OCI-LY1 (cell line): ENCODE measurements at regions not wholly inside any gene's neighbourhood (a gene's known extent, or its start where the extent isn't known, plus 50 kb on each side); places are given as distances from the start of the nearest gene placed in this dataset.

Source experiments
- H2AFZ ChIP-seq: fragments of 200-600 bp; sonication (generic), shearing (Covaris generic); 2 replicates; pipeline ENCODE4 v1.6.0; 2014; ENCODE audit warnings: antibody characterized with exemption, mild to moderate bottlenecking, low read length
- H3F3A ChIP-seq: fragments of 200-600 bp; sonication (generic), shearing (Covaris generic); 2 replicates; pipeline ENCODE4 v1.6.0; 2014; ENCODE audit warnings: mild to moderate bottlenecking, antibody characterized with exemption, low read length, moderate library complexity; ENCODE audit not compliant: insufficient read depth
- H3K27ac ChIP-seq: fragments of 200-600 bp; sonication (generic); 2 replicates; pipeline ENCODE4 v1.5.1; 2014; ENCODE audit warnings: low read length, mixed run types, mild to moderate bottlenecking, low read depth; ENCODE audit not compliant: poor library complexity, severe bottlenecking
- H3K27me3 ChIP-seq: fragments of 200-600 bp; sonication (generic); 2 replicates; pipeline ENCODE4 v1.6.0; 2014; ENCODE audit warnings: antibody characterized with exemption, mild to moderate bottlenecking, low read length, moderate library complexity; ENCODE audit not compliant: insufficient read depth
- H3K36me3 ChIP-seq: fragments of 200-600 bp; sonication (generic); 2 replicates; pipeline ENCODE4 v1.6.1; 2014; ENCODE audit warnings: mild to moderate bottlenecking, antibody characterized with exemption, low read length, moderate library complexity, mixed read lengths; ENCODE audit not compliant: insufficient read depth
- H3K4me1 ChIP-seq: fragments of 200-600 bp; sonication (generic); 2 replicates; pipeline ENCODE4 v1.5.1; 2014; ENCODE audit warnings: mild to moderate bottlenecking, low read length, moderate library complexity; ENCODE audit not compliant: insufficient read depth, severe bottlenecking
- H3K4me2 ChIP-seq: fragments of 200-600 bp; sonication (generic), shearing (Covaris generic); 2 replicates; pipeline ENCODE4 v1.6.1; 2014; ENCODE audit warnings: low read length
- H3K4me3 ChIP-seq: fragments of 200-600 bp; sonication (generic); 2 replicates; pipeline ENCODE4 v1.5.1; 2014; ENCODE audit warnings: low read length, low read depth, mild to moderate bottlenecking, mixed read lengths; ENCODE audit not compliant: poor library complexity, severe bottlenecking
- H3K79me2 ChIP-seq: fragments of 200-600 bp; shearing (Covaris generic); 2 replicates; pipeline ENCODE4 v1.6.1; 2016; ENCODE audit warnings: mixed run types, low read length, mixed read lengths; ENCODE audit not compliant: insufficient read depth
- H3K9ac ChIP-seq: fragments of 200-600 bp; sonication (generic), shearing (Covaris generic); 2 replicates; pipeline ENCODE4 v1.6.1; 2014; ENCODE audit warnings: mild to moderate bottlenecking, low read length, mixed read lengths
- H3K9me2 ChIP-seq: fragments of 200-600 bp; sonication (generic), shearing (Covaris generic); 2 replicates; pipeline ENCODE4 v1.6.1; 2014; ENCODE audit warnings: low read depth, mild to moderate bottlenecking, low read length, mixed read lengths
- H3K9me3 ChIP-seq: fragments of 200-600 bp; shearing (Covaris generic); 2 replicates; pipeline ENCODE4 v1.6.1; 2014; ENCODE audit warnings: low read length, mixed read lengths
- H4K20me1 ChIP-seq: fragments of 200-600 bp; sonication (generic), shearing (Covaris generic); 2 replicates; pipeline ENCODE4 v1.6.0; 2016; ENCODE audit warnings: mild to moderate bottlenecking, low read length; ENCODE audit not compliant: insufficient read depth
- CTCF ChIP-seq: fragments of 200-600 bp; sonication (generic), shearing (Covaris generic); IDR thresholded peaks from 2 replicates; pipeline ENCODE4 v1.5.1; 2017; ENCODE audit warnings: mild to moderate bottlenecking, antibody characterized with exemption, low read length, moderate library complexity, mixed read lengths
- EZH2 ChIP-seq: fragments of 200-600 bp; sonication (generic), shearing (Covaris generic); IDR thresholded peaks from 2 replicates; pipeline ENCODE4 v1.8.0; 2017; ENCODE audit warnings: borderline replicate concordance, mixed run types, mild to moderate bottlenecking, antibody characterized with exemption, low read length, moderate library complexity, mixed read lengths

- no peak for TF ChIP-seq CTCF
- no peak for TF ChIP-seq EZH2
- Histone ChIP-seq H3K4me3 (no peak overlapping the region), H2AFZ (no peak overlapping the region)
These were observed 114.6 kb upstream of the FOXQ1 start for GRCh38 chr6:1197309-1197708.

GRCh38 chr6:1191141-1191630, 120.7 kb upstream of the FOXQ1 start:
- H3K9me3 ChIP-seq, result no peaks in the 10 kb centered on the region
- H3K9me2 ChIP-seq, result no peaks in the 10 kb centered on the region
- no peak overlapping the region for H3K27ac ChIP-seq
- H3K9ac ChIP-seq, result no peak overlapping the region
- no peaks in the 10 kb centered on the region for H3F3A ChIP-seq
- H3K4me3 ChIP-seq, result no peak overlapping the region
- no peaks in the 10 kb centered on the region for H3K79me2 ChIP-seq
- no peaks in the 10 kb centered on the region for H4K20me1 ChIP-seq
- H2AFZ ChIP-seq, result no peak overlapping the region
- no peaks in the 10 kb centered on the region for H3K4me1 ChIP-seq
- TF ChIP-seq CTCF, result no peak
- no peaks in the 10 kb centered on the region for H3K27me3 ChIP-seq
- no peak overlapping the region for H3K4me2 ChIP-seq
- no peaks in the 10 kb centered on the region for H3K36me3 ChIP-seq

More at GRCh38 chr6:1197309-1197708, 114.6 kb upstream of the FOXQ1 start:
- H3K9ac ChIP-seq, result no peak overlapping the region
- H3K79me2 ChIP-seq, result no peaks in the 10 kb centered on the region
- no peak overlapping the region for H3K4me2 ChIP-seq
- no peaks in the 10 kb centered on the region for H3F3A ChIP-seq
- H3K4me1 ChIP-seq, result no peaks in the 10 kb centered on the region
- H3K9me3 ChIP-seq, result no peaks in the 10 kb centered on the region
- no peak overlapping the region for H3K27ac ChIP-seq
- H3K9me2 ChIP-seq, result no peaks in the 10 kb centered on the region
- H3K27me3 ChIP-seq, result no peaks in the 10 kb centered on the region
- H3K36me3 ChIP-seq, result no peaks in the 10 kb centered on the region
- no peaks in the 10 kb centered on the region for H4K20me1 ChIP-seq

- no peak overlapping the region for H3K4me3 ChIP-seq
- H3K4me2 ChIP-seq, result no peak overlapping the region
- no peaks in the 10 kb centered on the region for H3K9me2 ChIP-seq
- H3K27ac ChIP-seq, result no peak overlapping the region
- H3K9ac ChIP-seq, result no peak overlapping the region
- H4K20me1 ChIP-seq, result no peaks in the 10 kb centered on the region
- H2AFZ ChIP-seq, result no peak overlapping the region
- H3K79me2 ChIP-seq, result no peaks in the 10 kb centered on the region
- H3K36me3 ChIP-seq, result no peaks in the 10 kb centered on the region
- H3K4me1 ChIP-seq, result no peaks in the 10 kb centered on the region
- no peak for TF ChIP-seq EZH2
- no peak for TF ChIP-seq CTCF
- H3K27me3 ChIP-seq, result no peaks in the 10 kb centered on the region
- no peaks in the 10 kb centered on the region for H3K9me3 ChIP-seq
- H3F3A ChIP-seq, result no peaks in the 10 kb centered on the region
These were observed 121.5 kb upstream of the FOXQ1 start for GRCh38 chr6:1190366-1190765.
